ENCODE measurements at regions not wholly inside any gene's neighbourhood (a gene's known extent, or its start where the extent isn't known, plus 50 kb on each side); places are given as distances from the start of the nearest gene placed in this dataset.

- Mint-ChIP-seq H3K4me3 (no peak overlapping the region), H3K9me3 (no peaks in the 10 kb centered on the region), H3K27ac (no peak overlapping the region), H3K4me1 (ENCODE audit: low read depth) (no peaks in the 10 kb centered on the region), H3K27me3 (ENCODE audit: insufficient read depth) (peaks cover 8% of the 10 kb centered on the region), H3K36me3 (ENCODE audit: low read depth) (no peaks in the 10 kb centered on the region)
- TF ChIP-seq CTCF (IDR thresholded peaks at IDR 0.05) = no peak
- DNase-seq = no peak
These were observed 63.3 kb upstream of the CKS2 start for GRCh38 chr9:89247431-89248353.

- no peak for DNase-seq
- no peaks in the 10 kb centered on the region for H3K4me1 Mint-ChIP-seq (ENCODE audit: low read depth)
- H3K27ac Mint-ChIP-seq = no peak overlapping the region
- peaks cover 8% of the 10 kb centered on the region for H3K27me3 Mint-ChIP-seq (ENCODE audit: insufficient read depth)
- no peaks in the 10 kb centered on the region for H3K36me3 Mint-ChIP-seq (ENCODE audit: low read depth)
- no peak overlapping the region for H3K4me3 Mint-ChIP-seq
- no peak for TF ChIP-seq CTCF (IDR thresholded peaks at IDR 0.05)
- H3K9me3 Mint-ChIP-seq = no peaks in the 10 kb centered on the region
These were observed 62.0 kb upstream of the CKS2 start for GRCh38 chr9:89249001-89249400.

- H3K4me1 Mint-ChIP-seq (ENCODE audit: low read depth) = no peaks in the 10 kb centered on the region
- H3K27me3 Mint-ChIP-seq (ENCODE audit: insufficient read depth) = peaks cover 2% of the 10 kb centered on the region; the same call in 1 of the 2 replicates
- H3K9me3 Mint-ChIP-seq = 0 out of 2 replicates have a peak, but pooled peaks cover under 1% of the 10 kb centered on the region
- no peaks in the 10 kb centered on the region for H3K36me3 Mint-ChIP-seq (ENCODE audit: low read depth)
- TF ChIP-seq CTCF (IDR thresholded peaks at IDR 0.05) = no peak
- DNase-seq = no peak
- no peak overlapping the region for H3K27ac Mint-ChIP-seq
- H3K4me3 Mint-ChIP-seq = no peak overlapping the region
These were observed 58.2 kb upstream of the CKS2 start for GRCh38 chr9:89252651-89253267.

GRCh38 chr9:89254058-89254772 lies 56.8 kb upstream of the CKS2 start:
- Mint-ChIP-seq H3K27me3 (ENCODE audit: insufficient read depth) (no peaks in the 10 kb centered on the region; the same call in 1 of the 2 replicates), H3K27ac (no peak overlapping the region), H3K4me3 (no peak overlapping the region), H3K9me3 (0 out of 2 replicates have a peak, but pooled peaks cover 3% of the 10 kb centered on the region), H3K36me3 (ENCODE audit: low read depth) (no peaks in the 10 kb centered on the region), H3K4me1 (ENCODE audit: low read depth) (no peaks in the 10 kb centered on the region)
- no peak for DNase-seq
- no peak for TF ChIP-seq CTCF (IDR thresholded peaks at IDR 0.05)

GRCh38 chr9:89254773-89255125 lies 56.2 kb upstream of the CKS2 start:
- no peak for DNase-seq
- Mint-ChIP-seq H3K27me3 (ENCODE audit: insufficient read depth) (no peaks in the 10 kb centered on the region; the same call in 1 of the 2 replicates), H3K4me1 (ENCODE audit: low read depth) (no peaks in the 10 kb centered on the region), H3K4me3 (no peak overlapping the region), H3K36me3 (ENCODE audit: low read depth) (no peaks in the 10 kb centered on the region), H3K9me3 (0 out of 2 replicates have a peak, but pooled peaks cover 3% of the 10 kb centered on the region), H3K27ac (no peak overlapping the region)
- TF ChIP-seq CTCF (IDR thresholded peaks at IDR 0.05) = no peak

Data from HFFc6 (cell line).